ENCODE measurements at regions not wholly inside any gene's neighbourhood (a gene's known extent, or its start where the extent isn't known, plus 50 kb on each side); places are given as distances from the start of the nearest gene placed in this dataset.

DNA sequence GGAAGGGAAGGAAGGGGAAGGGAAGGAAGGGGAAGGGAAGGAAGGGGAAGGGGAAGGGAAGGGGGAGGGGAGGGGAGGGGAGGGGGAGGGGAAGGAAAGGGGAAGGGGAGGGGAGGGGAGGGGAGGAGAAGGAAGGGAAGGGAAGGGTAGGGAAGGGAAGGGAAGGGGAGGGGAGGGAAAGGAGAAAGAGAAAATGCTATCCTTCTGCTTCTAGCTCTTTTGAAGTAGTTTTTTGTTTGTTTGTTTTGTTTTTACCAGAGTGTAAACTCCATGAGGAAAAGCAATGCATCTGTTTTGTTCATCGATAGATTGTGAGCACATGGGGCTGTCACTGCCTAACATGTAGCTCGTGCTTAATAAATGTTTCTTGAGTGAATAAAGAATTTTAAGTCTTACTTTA is 1592.7 kb upstream of the ACVR2A start:
- Histone ChIP-seq H3K9ac (ENCODE audit: low read length) (no peak overlapping the region), H3K27ac (ENCODE audit: low read length in 2 of 2) (no peak overlapping the region), H3K4me2 (replicated peaks; ENCODE audit: low read depth, low read length, poor library complexity, severe bottlenecking) (no peak overlapping the region), H2AFZ (ENCODE audit: insufficient read depth, low read depth, low read length, poor library complexity, severe bottlenecking) (no peak overlapping the region), H3K9me3 (ENCODE audit: control extremely low read depth in 1 of 3, control insufficient read depth in 2 of 3, insufficient read depth in 1 of 3, low read length in 2 of 3) (no peaks in the 10 kb centered on the region), H3K4me1 (ENCODE audit: control insufficient read depth in 2 of 2, insufficient read depth in 2 of 2, low read length in 2 of 2) (no peaks in the 10 kb centered on the region), H4K20me1 (ENCODE audit: control insufficient read depth, insufficient read depth, low read length, poor library complexity, severe bottlenecking) (no peaks in the 10 kb centered on the region), H3K79me2 (ENCODE audit: control insufficient read depth, insufficient read depth, low read length) (no peaks in the 10 kb centered on the region), H3K4me3 (ENCODE audit: control extremely low read depth in 1 of 5, extremely low read depth in 1 of 5, insufficient read depth in 1 of 5, low read depth in 2 of 5, low read length in 4 of 5) (no peak overlapping the region), H3K36me3 (replicated peaks in 1 of 2; ENCODE audit: control extremely low read depth in 1 of 2, control insufficient read depth in 1 of 2, extremely low read depth in 1 of 2, insufficient read depth in 2 of 2, low read length in 1 of 2) (no peaks in the 10 kb centered on the region), H3K27me3 (replicated peaks in 1 of 4; ENCODE audit: control extremely low read depth in 1 of 4, control insufficient read depth in 3 of 4, insufficient read depth in 4 of 4, low read length in 3 of 4) (no peaks in the 10 kb centered on the region)
- DNase-seq (no peak), ATAC-seq (ENCODE audit: low read depth) (no peak)
- Mint-ChIP-seq H3K4me3 (no peak overlapping the region), H3K9me3 (ENCODE audit: insufficient read depth) (no peaks in the 10 kb centered on the region), H3K27me3 (no peaks in the 10 kb centered on the region), H3K27ac (no peak overlapping the region), H3K4me1 (no peaks in the 10 kb centered on the region)
- 83% methylated on average over 1 of the region's 2 CpGs for WGBS (ENCODE audit: insufficient coverage)
- TF ChIP-seq EZH2 (IDR thresholded peaks at IDR 0.05; ENCODE audit: borderline replicate concordance, insufficient read depth, low read depth, low read length, poor library complexity, severe bottlenecking) = no peak
- TF ChIP-seq, protein P1, sequence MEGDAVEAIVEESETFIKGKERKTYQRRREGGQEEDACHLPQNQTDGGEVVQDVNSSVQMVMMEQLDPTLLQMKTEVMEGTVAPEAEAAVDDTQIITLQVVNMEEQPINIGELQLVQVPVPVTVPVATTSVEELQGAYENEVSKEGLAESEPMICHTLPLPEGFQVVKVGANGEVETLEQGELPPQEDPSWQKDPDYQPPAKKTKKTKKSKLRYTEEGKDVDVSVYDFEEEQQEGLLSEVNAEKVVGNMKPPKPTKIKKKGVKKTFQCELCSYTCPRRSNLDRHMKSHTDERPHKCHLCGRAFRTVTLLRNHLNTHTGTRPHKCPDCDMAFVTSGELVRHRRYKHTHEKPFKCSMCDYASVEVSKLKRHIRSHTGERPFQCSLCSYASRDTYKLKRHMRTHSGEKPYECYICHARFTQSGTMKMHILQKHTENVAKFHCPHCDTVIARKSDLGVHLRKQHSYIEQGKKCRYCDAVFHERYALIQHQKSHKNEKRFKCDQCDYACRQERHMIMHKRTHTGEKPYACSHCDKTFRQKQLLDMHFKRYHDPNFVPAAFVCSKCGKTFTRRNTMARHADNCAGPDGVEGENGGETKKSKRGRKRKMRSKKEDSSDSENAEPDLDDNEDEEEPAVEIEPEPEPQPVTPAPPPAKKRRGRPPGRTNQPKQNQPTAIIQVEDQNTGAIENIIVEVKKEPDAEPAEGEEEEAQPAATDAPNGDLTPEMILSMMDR (IDR thresholded peaks at IDR 0.05) = no peak
- ChIA-PET POLR2A (no interaction called here), CTCF (no interaction called here)
- intact Hi-C loops (cut with micrococcal nuclease) = no loop called here

- no CpG with 5 or more reads among the region's 3 CpGs for WGBS (ENCODE audit: insufficient coverage)
- Histone ChIP-seq H3K4me2 (replicated peaks; ENCODE audit: low read depth, low read length, poor library complexity, severe bottlenecking) (no peak overlapping the region), H3K4me1 (ENCODE audit: control insufficient read depth in 2 of 2, insufficient read depth in 2 of 2, low read length in 2 of 2) (no peaks in the 10 kb centered on the region), H2AFZ (ENCODE audit: insufficient read depth, low read depth, low read length, poor library complexity, severe bottlenecking) (no peak overlapping the region), H3K27me3 (replicated peaks in 1 of 4; ENCODE audit: control extremely low read depth in 1 of 4, control insufficient read depth in 3 of 4, insufficient read depth in 4 of 4, low read length in 3 of 4) (no peaks in the 10 kb centered on the region), H3K9ac (ENCODE audit: low read length) (no peak overlapping the region), H3K4me3 (ENCODE audit: control extremely low read depth in 1 of 5, extremely low read depth in 1 of 5, insufficient read depth in 1 of 5, low read depth in 2 of 5, low read length in 4 of 5) (no peak overlapping the region), H3K79me2 (ENCODE audit: control insufficient read depth, insufficient read depth, low read length) (no peaks in the 10 kb centered on the region), H3K9me3 (ENCODE audit: control extremely low read depth in 1 of 3, control insufficient read depth in 2 of 3, insufficient read depth in 1 of 3, low read length in 2 of 3) (no peaks in the 10 kb centered on the region), H3K27ac (ENCODE audit: low read length in 2 of 2) (no peak overlapping the region), H4K20me1 (ENCODE audit: control insufficient read depth, insufficient read depth, low read length, poor library complexity, severe bottlenecking) (no peaks in the 10 kb centered on the region), H3K36me3 (replicated peaks in 1 of 2; ENCODE audit: control extremely low read depth in 1 of 2, control insufficient read depth in 1 of 2, extremely low read depth in 1 of 2, insufficient read depth in 2 of 2, low read length in 1 of 2) (no peaks in the 10 kb centered on the region)
- H3K9me3 Mint-ChIP-seq (ENCODE audit: insufficient read depth) = no peaks in the 10 kb centered on the region
- no peak for DNase-seq
- H3K4me1 Mint-ChIP-seq = no peaks in the 10 kb centered on the region
- H3K27me3 Mint-ChIP-seq = no peaks in the 10 kb centered on the region
- intact Hi-C loops (cut with micrococcal nuclease) = no loop called here
- ChIA-PET CTCF (no interaction called here), POLR2A (no interaction called here)
- H3K4me3 Mint-ChIP-seq = no peak overlapping the region
- ATAC-seq (ENCODE audit: low read depth) = no peak
- no peak overlapping the region for H3K27ac Mint-ChIP-seq
- TF ChIP-seq EZH2 (IDR thresholded peaks at IDR 0.05; ENCODE audit: borderline replicate concordance, insufficient read depth, low read depth, low read length, poor library complexity, severe bottlenecking) = no peak
- TF ChIP-seq, protein P1 (IDR thresholded peaks at IDR 0.05) = no peak
Observed at GRCh38 chr2:146251328-146251727, 1593.5 kb upstream of the ACVR2A start.
